HUDEP-2 (cell line): ENCODE measurements at regions not wholly inside any gene's neighbourhood (a gene's known extent, or its start where the extent isn't known, plus 50 kb on each side); places are given as distances from the start of the nearest gene placed in this dataset.
"Not testable (repeated sequence)": the region's sequence is repeated elsewhere in the genome, so short reads cannot be mapped to it uniquely, and the experiment has no call there.

ENCODE experiments used
- DNase-seq, 76 experiments: peaks; one replicate each; lab custom pipeline; 2025; ENCODE audit not compliant: unreplicated experiment in 76 of 76; lab: John Stamatoyannopoulos, UW

GRCh38 chrX:79026742-79027141, 81.6 kb downstream of the P2RY10 start:
- not testable (repeated sequence) for DNase-seq

GRCh38 chrX:79035421-79035820, 90.2 kb downstream of the P2RY10 start:
- no peak for DNase-seq

GRCh38 chrX:79036157-79036880, 91.1 kb downstream of the P2RY10 start:
- no peak for DNase-seq

GRCh38 chrX:79065696-79066095, 78.8 kb upstream of the GPR174 start:
- no peak for DNase-seq

GRCh38 chrX:79078114-79078513, 66.4 kb upstream of the GPR174 start:
- no peak for DNase-seq

- DNase-seq: no peak
Observed at GRCh38 chrX:79079477-79079876, 65.0 kb upstream of the GPR174 start.

- no peak for DNase-seq
Observed at GRCh38 chrX:79080141-79080540, 64.3 kb upstream of the GPR174 start.

- peak in 14 of 76 experiments; percentile 0 to 31 (median 2) for DNase-seq
Observed at GRCh38 chrX:79081895-79082512, 62.5 kb upstream of the GPR174 start.

GRCh38 chrX:79082899-79083298, 61.6 kb upstream of the GPR174 start:
- no peak for DNase-seq

GRCh38 chrX:79084923-79085322, 59.6 kb upstream of the GPR174 start:
- DNase-seq: no peak

GRCh38 chrX:79089896-79090584, 54.4 kb upstream of the GPR174 start:
- DNase-seq: no peak

GRCh38 chrX:79094075-79094832, 50.2 kb upstream of the GPR174 start:
- no peak for DNase-seq
